ENCODE measurements at regions not wholly inside any gene's neighbourhood (a gene's known extent, or its start where the extent isn't known, plus 50 kb on each side); places are given as distances from the start of the nearest gene placed in this dataset.

GRCh38 chr10:31606841-31607240, 287.8 kb downstream of the ZEB1 start:
- TF ChIP-seq CTCF (IDR thresholded peaks at IDR 0.05; ENCODE audit: poor library complexity) (no peak), EZH2 (IDR thresholded peaks at IDR 0.05; ENCODE audit: borderline replicate concordance) (no peak)

Measured in hepatocyte (in vitro differentiated cells).